WERI-Rb-1 (cell line): ENCODE measurements at regions not wholly inside any gene's neighbourhood (a gene's known extent, or its start where the extent isn't known, plus 50 kb on each side); places are given as distances from the start of the nearest gene placed in this dataset.

Experiments
- DNase-seq: peaks from one replicate; pipeline ENCODE4 v3.0.0-alpha.2; 2020
- H3K27ac ChIP-seq: fragments of 250-450 bp; sonication (Bioruptor Pico); 2 replicates; pipeline ENCODE4 v1.5.1; 2020; ENCODE audit warnings: mild to moderate bottlenecking, moderate library complexity
- H3K27me3 ChIP-seq: fragments of 250-450 bp; sonication (Bioruptor Pico); 2 replicates; pipeline ENCODE4 v1.5.1; 2021; ENCODE audit warnings: mild to moderate bottlenecking, low read depth, moderate library complexity; ENCODE audit not compliant: insufficient read depth, severe bottlenecking
- H3K36me3 ChIP-seq: fragments of 250-450 bp; sonication (Bioruptor Pico); 2 replicates; pipeline ENCODE4 v1.5.1; 2020; ENCODE audit warnings: mild to moderate bottlenecking, moderate library complexity
- H3K4me3 ChIP-seq: 2 replicates; pipeline ENCODE4 v1.5.1; 2011; ENCODE audit warnings: low read depth, mild to moderate bottlenecking, control low read depth, low read length
- H3K9me3 ChIP-seq: fragments of 250-450 bp; sonication (Bioruptor Pico); 2 replicates; pipeline ENCODE4 v1.5.1; 2021; ENCODE audit warnings: mild to moderate bottlenecking, moderate library complexity; ENCODE audit not compliant: severe bottlenecking
- CTCF ChIP-seq: IDR thresholded peaks from 2 replicates; pipeline ENCODE4 v1.5.1; 2011; ENCODE audit warnings: low read depth, mild to moderate bottlenecking, control low read depth, inconsistent platforms, low read length

- no peaks in the 10 kb centered on the region for H3K9me3 ChIP-seq
- peaks cover 31% of the 10 kb centered on the region for H3K27me3 ChIP-seq
- DNase-seq = no peak
- H3K4me3 ChIP-seq = no peak overlapping the region
- H3K36me3 ChIP-seq = no peaks in the 10 kb centered on the region
- TF ChIP-seq CTCF = no peak
- no peak overlapping the region for H3K27ac ChIP-seq
Observed at GRCh38 chr6:159455700-159456274, 237.3 kb downstream of the SOD2 start.

- H3K36me3 ChIP-seq = no peaks in the 10 kb centered on the region
- no peak for TF ChIP-seq CTCF
- no peaks in the 10 kb centered on the region for H3K9me3 ChIP-seq
- H3K27me3 ChIP-seq = peaks cover 60% of the 10 kb centered on the region
- H3K4me3 ChIP-seq = no peak overlapping the region
- DNase-seq = no peak
- no peak overlapping the region for H3K27ac ChIP-seq
Observed at GRCh38 chr6:159450815-159451465, 242.1 kb downstream of the SOD2 start.

- no peak overlapping the region for H3K4me3 ChIP-seq
- no peak for TF ChIP-seq CTCF
- no peaks in the 10 kb centered on the region for H3K9me3 ChIP-seq
- no peak overlapping the region for H3K27ac ChIP-seq
- no peaks in the 10 kb centered on the region for H3K36me3 ChIP-seq
- no peak for DNase-seq
- H3K27me3 ChIP-seq = peaks cover 84% of the 10 kb centered on the region
Observed at GRCh38 chr6:159446340-159446739, 246.7 kb downstream of the SOD2 start.

GRCh38 chr6:159445351-159445750 lies 247.7 kb downstream of the SOD2 start:
- Histone ChIP-seq H3K4me3 (no peak overlapping the region), H3K36me3 (no peaks in the 10 kb centered on the region), H3K27ac (no peak overlapping the region), H3K9me3 (no peaks in the 10 kb centered on the region), H3K27me3 (peaks cover 89% of the 10 kb centered on the region)
- no peak for TF ChIP-seq CTCF
- DNase-seq = no peak

GRCh38 chr6:159444056-159444760 lies 248.8 kb downstream of the SOD2 start:
- H3K9me3 ChIP-seq = no peaks in the 10 kb centered on the region
- no peak for DNase-seq
- no peaks in the 10 kb centered on the region for H3K36me3 ChIP-seq
- peaks cover 91% of the 10 kb centered on the region for H3K27me3 ChIP-seq
- no peak overlapping the region for H3K4me3 ChIP-seq
- no peak for TF ChIP-seq CTCF
- no peak overlapping the region for H3K27ac ChIP-seq
